ENCODE measurements at regions not wholly inside any gene's neighbourhood (a gene's known extent, or its start where the extent isn't known, plus 50 kb on each side); places are given as distances from the start of the nearest gene placed in this dataset.

DNA sequence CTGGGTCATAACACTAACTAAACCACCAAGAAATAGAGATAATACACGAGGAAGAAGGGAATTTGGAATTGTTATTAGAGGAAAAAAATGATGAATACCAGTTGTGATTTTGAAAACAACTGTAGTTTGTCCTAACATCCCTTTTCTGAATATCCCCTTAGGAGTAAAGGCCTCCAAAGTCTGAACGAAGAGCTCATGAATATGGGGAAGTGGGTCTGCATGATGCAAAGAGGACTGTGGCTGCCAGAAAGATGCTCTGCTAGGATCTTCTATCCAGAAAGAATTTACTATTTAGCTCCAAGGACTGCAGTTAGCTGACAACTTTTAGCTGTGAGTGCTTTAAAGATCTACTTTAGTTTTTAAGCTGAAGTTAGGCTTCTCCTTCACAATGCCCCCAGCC is 308.8 kb upstream of the HS3ST5 start:
- Histone ChIP-seq H3K9me3 (replicated peaks in 1 of 2; ENCODE audit: control insufficient read depth in 1 of 2, insufficient read depth in 1 of 2, low read length in 2 of 2) (no peaks in the 10 kb centered on the region), H3K36me3 (replicated peaks in 1 of 2; ENCODE audit: control insufficient read depth in 1 of 2, insufficient read depth in 2 of 2, low read length in 2 of 2) (no peaks in the 10 kb centered on the region), H3K9ac (ENCODE audit: insufficient read depth, low read length, poor library complexity, severe bottlenecking) (no peak overlapping the region), H3K4me2 (replicated peaks; ENCODE audit: extremely low read depth, low read length, poor library complexity, severe bottlenecking) (no peak overlapping the region), H4K20me1 (ENCODE audit: insufficient read depth, low read length) (no peaks in the 10 kb centered on the region), H3K27ac (ENCODE audit: low read depth in 1 of 2, low read length in 2 of 2) (no peak overlapping the region), H3K4me1 (ENCODE audit: control insufficient read depth in 1 of 2, insufficient read depth in 2 of 2, low read length in 2 of 2) (no peaks in the 10 kb centered on the region), H2AFZ (ENCODE audit: insufficient read depth, low read depth, low read length, poor library complexity, severe bottlenecking) (no peak overlapping the region), H3K4me3 (replicated peaks in 1 of 3; ENCODE audit: low read depth in 2 of 3, low read length in 3 of 3) (no peak overlapping the region), H3K79me2 (ENCODE audit: insufficient read depth, low read length) (no peaks in the 10 kb centered on the region), H3K27me3 (ENCODE audit: control insufficient read depth in 2 of 2, insufficient read depth in 2 of 2, low read length in 2 of 2) (no peaks in the 10 kb centered on the region)
- TF ChIP-seq, protein P1, sequence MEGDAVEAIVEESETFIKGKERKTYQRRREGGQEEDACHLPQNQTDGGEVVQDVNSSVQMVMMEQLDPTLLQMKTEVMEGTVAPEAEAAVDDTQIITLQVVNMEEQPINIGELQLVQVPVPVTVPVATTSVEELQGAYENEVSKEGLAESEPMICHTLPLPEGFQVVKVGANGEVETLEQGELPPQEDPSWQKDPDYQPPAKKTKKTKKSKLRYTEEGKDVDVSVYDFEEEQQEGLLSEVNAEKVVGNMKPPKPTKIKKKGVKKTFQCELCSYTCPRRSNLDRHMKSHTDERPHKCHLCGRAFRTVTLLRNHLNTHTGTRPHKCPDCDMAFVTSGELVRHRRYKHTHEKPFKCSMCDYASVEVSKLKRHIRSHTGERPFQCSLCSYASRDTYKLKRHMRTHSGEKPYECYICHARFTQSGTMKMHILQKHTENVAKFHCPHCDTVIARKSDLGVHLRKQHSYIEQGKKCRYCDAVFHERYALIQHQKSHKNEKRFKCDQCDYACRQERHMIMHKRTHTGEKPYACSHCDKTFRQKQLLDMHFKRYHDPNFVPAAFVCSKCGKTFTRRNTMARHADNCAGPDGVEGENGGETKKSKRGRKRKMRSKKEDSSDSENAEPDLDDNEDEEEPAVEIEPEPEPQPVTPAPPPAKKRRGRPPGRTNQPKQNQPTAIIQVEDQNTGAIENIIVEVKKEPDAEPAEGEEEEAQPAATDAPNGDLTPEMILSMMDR (IDR thresholded peaks at IDR 0.05) = no peak
- intact Hi-C loops (cut with micrococcal nuclease) = no loop called here
- peaks cover 0 to 6% (median 2%) of the 10 kb centered on the region in 7 donors for H3K9me3 Mint-ChIP-seq
- H3K27ac Mint-ChIP-seq = no peak overlapping the region
- WGBS (ENCODE audit: insufficient coverage) = no CpG with 5 or more reads among the region's 2 CpGs
- H3K4me3 Mint-ChIP-seq = no peak overlapping the region
- H3K36me3 Mint-ChIP-seq = no peaks in the 10 kb centered on the region
- no peak for DNase-seq
- H3K4me1 Mint-ChIP-seq = no peaks in the 10 kb centered on the region
- H3K27me3 Mint-ChIP-seq (ENCODE audit: low read depth in 3 of 3) = no peaks in the 10 kb centered on the region

DNA sequence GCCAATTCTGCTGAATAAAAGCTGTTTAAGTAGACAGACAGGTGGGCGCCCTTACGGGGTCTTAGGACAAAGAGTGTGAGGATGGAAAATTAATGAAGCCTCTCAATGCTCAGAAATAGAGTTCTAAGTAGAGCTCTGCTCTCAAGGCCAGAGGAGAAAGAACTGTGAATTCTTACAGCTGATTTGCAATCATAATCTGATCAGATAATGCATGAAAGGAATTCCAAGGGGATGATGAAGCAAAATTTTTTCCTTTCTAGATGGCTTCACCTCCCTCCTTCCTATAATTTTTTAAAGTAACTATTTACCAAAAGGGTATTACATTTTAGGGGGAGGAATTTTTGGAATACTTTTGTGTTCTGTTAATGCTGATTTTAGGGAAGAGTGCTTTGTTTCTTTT is 308.1 kb upstream of the HS3ST5 start:
- DNase-seq = no peak
- Histone ChIP-seq H3K4me2 (replicated peaks; ENCODE audit: extremely low read depth, low read length, poor library complexity, severe bottlenecking) (no peak overlapping the region), H3K36me3 (replicated peaks in 1 of 2; ENCODE audit: control insufficient read depth in 1 of 2, insufficient read depth in 2 of 2, low read length in 2 of 2) (no peaks in the 10 kb centered on the region), H3K9me3 (replicated peaks in 1 of 2; ENCODE audit: control insufficient read depth in 1 of 2, insufficient read depth in 1 of 2, low read length in 2 of 2) (no peaks in the 10 kb centered on the region), H3K9ac (ENCODE audit: insufficient read depth, low read length, poor library complexity, severe bottlenecking) (no peak overlapping the region), H4K20me1 (ENCODE audit: insufficient read depth, low read length) (no peaks in the 10 kb centered on the region), H3K27me3 (ENCODE audit: control insufficient read depth in 2 of 2, insufficient read depth in 2 of 2, low read length in 2 of 2) (no peaks in the 10 kb centered on the region), H3K27ac (ENCODE audit: low read depth in 1 of 2, low read length in 2 of 2) (no peak overlapping the region), H3K79me2 (ENCODE audit: insufficient read depth, low read length) (no peaks in the 10 kb centered on the region), H2AFZ (ENCODE audit: insufficient read depth, low read depth, low read length, poor library complexity, severe bottlenecking) (no peak overlapping the region), H3K4me1 (ENCODE audit: control insufficient read depth in 1 of 2, insufficient read depth in 2 of 2, low read length in 2 of 2) (no peaks in the 10 kb centered on the region), H3K4me3 (replicated peaks in 1 of 3; ENCODE audit: low read depth in 2 of 3, low read length in 3 of 3) (no peak overlapping the region)
- Mint-ChIP-seq H3K4me3 (no peak overlapping the region), H3K4me1 (no peaks in the 10 kb centered on the region), H3K36me3 (no peaks in the 10 kb centered on the region), H3K27me3 (ENCODE audit: low read depth in 3 of 3) (no peaks in the 10 kb centered on the region), H3K9me3 (peaks cover 0 to 11% (median 2%) of the 10 kb centered on the region in 7 donors), H3K27ac (no peak overlapping the region)
- intact Hi-C loops (cut with micrococcal nuclease) = no loop called here
- WGBS (ENCODE audit: insufficient coverage) = no CpG with 5 or more reads among the region's 2 CpGs
- TF ChIP-seq, protein P1 (IDR thresholded peaks at IDR 0.05) = no peak
